Neuron (in vitro differentiated cells): ENCODE measurements at regions not wholly inside any gene's neighbourhood (a gene's known extent, or its start where the extent isn't known, plus 50 kb on each side); places are given as distances from the start of the nearest gene placed in this dataset.

Experiments used
- H2AFZ ChIP-seq: one replicate; pipeline ENCODE4 v1.6.1; 2013; ENCODE audit warnings: low read depth, mild to moderate bottlenecking, inconsistent platforms, low read length, moderate library complexity
- H3K27me3 ChIP-seq: one replicate; pipeline ENCODE4 v1.6.1; 2013; ENCODE audit warnings: low read length; ENCODE audit not compliant: insufficient read depth
- H3K36me3 ChIP-seq: one replicate; pipeline ENCODE4 v1.6.1; 2013; ENCODE audit warnings: low read length; ENCODE audit not compliant: insufficient read depth
- H3K4me1 ChIP-seq: one replicate; pipeline ENCODE4 v1.6.1; 2013; ENCODE audit warnings: low read length; ENCODE audit not compliant: insufficient read depth
- H3K4me3 ChIP-seq: 2 replicates; pipeline ENCODE4 v1.5.1; 2013; ENCODE audit warnings: mild to moderate bottlenecking, low read length, moderate library complexity
- H3K9me3 ChIP-seq: one replicate; pipeline ENCODE4 v1.6.1; 2013; ENCODE audit warnings: low read length

GRCh38 chr9:28692012-28692411 lies 1118.7 kb upstream of the C9orf72 start:
- no peaks in the 10 kb centered on the region for H3K36me3 ChIP-seq

GRCh38 chr9:28696960-28697359 lies 1123.7 kb upstream of the C9orf72 start:
- H3K36me3 ChIP-seq, result no peaks in the 10 kb centered on the region
- H3K9me3 ChIP-seq, result no peaks in the 10 kb centered on the region
- no peak overlapping the region for H3K4me3 ChIP-seq
- H3K4me1 ChIP-seq, result no peaks in the 10 kb centered on the region
- H2AFZ ChIP-seq, result no peak overlapping the region
- H3K27me3 ChIP-seq, result no peaks in the 10 kb centered on the region

More at GRCh38 chr9:28692012-28692411, 1118.7 kb upstream of the C9orf72 start:
- Histone ChIP-seq H3K4me1 (no peaks in the 10 kb centered on the region), H3K27me3 (no peaks in the 10 kb centered on the region), H3K9me3 (no peaks in the 10 kb centered on the region), H3K4me3 (no peak overlapping the region), H2AFZ (no peak overlapping the region)

GRCh38 chr9:28699632-28700031 lies 1126.4 kb upstream of the C9orf72 start:
- Histone ChIP-seq H3K4me1 (no peaks in the 10 kb centered on the region), H3K9me3 (no peaks in the 10 kb centered on the region), H3K36me3 (no peaks in the 10 kb centered on the region), H2AFZ (no peak overlapping the region), H3K27me3 (no peaks in the 10 kb centered on the region), H3K4me3 (no peak overlapping the region)

- no peaks in the 10 kb centered on the region for H3K36me3 ChIP-seq
Measured at GRCh38 chr9:28707616-28708015, 1134.3 kb upstream of the C9orf72 start.

GRCh38 chr9:28714188-28714587 lies 1140.9 kb upstream of the C9orf72 start:
- H3K4me3 ChIP-seq, result no peak overlapping the region
- H3K36me3 ChIP-seq, result no peaks in the 10 kb centered on the region
- no peaks in the 10 kb centered on the region for H3K9me3 ChIP-seq
- no peaks in the 10 kb centered on the region for H3K4me1 ChIP-seq
- no peaks in the 10 kb centered on the region for H3K27me3 ChIP-seq
- no peak overlapping the region for H2AFZ ChIP-seq

More at GRCh38 chr9:28707616-28708015, 1134.3 kb upstream of the C9orf72 start:
- Histone ChIP-seq H3K4me3 (no peak overlapping the region), H3K27me3 (no peaks in the 10 kb centered on the region), H3K9me3 (no peaks in the 10 kb centered on the region), H3K4me1 (no peaks in the 10 kb centered on the region), H2AFZ (no peak overlapping the region)

GRCh38 chr9:28718226-28718625 lies 1144.9 kb upstream of the C9orf72 start:
- H3K9me3 ChIP-seq, result no peaks in the 10 kb centered on the region
- H3K4me1 ChIP-seq, result no peaks in the 10 kb centered on the region
- no peak overlapping the region for H2AFZ ChIP-seq
- no peaks in the 10 kb centered on the region for H3K27me3 ChIP-seq
- no peaks in the 10 kb centered on the region for H3K36me3 ChIP-seq
- no peak overlapping the region for H3K4me3 ChIP-seq

- Histone ChIP-seq H3K9me3 (no peaks in the 10 kb centered on the region), H3K27me3 (no peaks in the 10 kb centered on the region), H3K4me1 (no peaks in the 10 kb centered on the region), H3K4me3 (no peak overlapping the region), H3K36me3 (no peaks in the 10 kb centered on the region), H2AFZ (no peak overlapping the region)
Measured at GRCh38 chr9:28720746-28721145, 1147.5 kb upstream of the C9orf72 start.

GRCh38 chr9:28730111-28730510 lies 1156.8 kb upstream of the C9orf72 start:
- Histone ChIP-seq H3K9me3 (no peaks in the 10 kb centered on the region), H3K4me1 (no peaks in the 10 kb centered on the region), H3K4me3 (no peak overlapping the region), H2AFZ (no peak overlapping the region), H3K36me3 (no peaks in the 10 kb centered on the region), H3K27me3 (no peaks in the 10 kb centered on the region)

GRCh38 chr9:28735738-28736342 lies 1162.6 kb upstream of the C9orf72 start:
- H3K4me1 ChIP-seq, result no peaks in the 10 kb centered on the region
- no peaks in the 10 kb centered on the region for H3K27me3 ChIP-seq
- no peaks in the 10 kb centered on the region for H3K36me3 ChIP-seq
- H3K9me3 ChIP-seq, result no peaks in the 10 kb centered on the region
- H3K4me3 ChIP-seq, result no peak overlapping the region
- H2AFZ ChIP-seq, result no peak overlapping the region

- H3K4me1 ChIP-seq, result no peaks in the 10 kb centered on the region
- H3K4me3 ChIP-seq, result no peak overlapping the region
- H2AFZ ChIP-seq, result no peak overlapping the region
- H3K36me3 ChIP-seq, result no peaks in the 10 kb centered on the region
- H3K27me3 ChIP-seq, result no peaks in the 10 kb centered on the region
- no peaks in the 10 kb centered on the region for H3K9me3 ChIP-seq
Measured at GRCh38 chr9:28741459-28741858, 1168.2 kb upstream of the C9orf72 start.

- H3K9me3 ChIP-seq, result no peaks in the 10 kb centered on the region
Measured at GRCh38 chr9:28747351-28747985, 1174.2 kb upstream of the C9orf72 start.

GRCh38 chr9:28750136-28750535 lies 1176.9 kb upstream of the C9orf72 start:
- peaks cover 2% of the 10 kb centered on the region for H3K4me1 ChIP-seq
- no peaks in the 10 kb centered on the region for H3K36me3 ChIP-seq
- H3K9me3 ChIP-seq, result no peaks in the 10 kb centered on the region
- H2AFZ ChIP-seq, result no peak overlapping the region
- no peak overlapping the region for H3K4me3 ChIP-seq
- H3K27me3 ChIP-seq, result no peaks in the 10 kb centered on the region

More at GRCh38 chr9:28747351-28747985, 1174.2 kb upstream of the C9orf72 start:
- no peak overlapping the region for H2AFZ ChIP-seq
- no peak overlapping the region for H3K4me3 ChIP-seq
- H3K27me3 ChIP-seq, result no peaks in the 10 kb centered on the region
- H3K36me3 ChIP-seq, result no peaks in the 10 kb centered on the region
- peaks cover 2% of the 10 kb centered on the region for H3K4me1 ChIP-seq

- Histone ChIP-seq H3K36me3 (no peaks in the 10 kb centered on the region), H3K4me1 (no peaks in the 10 kb centered on the region), H3K4me3 (no peak overlapping the region), H3K27me3 (no peaks in the 10 kb centered on the region), H2AFZ (no peak overlapping the region), H3K9me3 (no peaks in the 10 kb centered on the region)
Measured at GRCh38 chr9:28758341-28758740, 1185.1 kb upstream of the C9orf72 start.

GRCh38 chr9:28758971-28759370 lies 1185.7 kb upstream of the C9orf72 start:
- Histone ChIP-seq H3K36me3 (no peaks in the 10 kb centered on the region), H2AFZ (no peak overlapping the region), H3K9me3 (no peaks in the 10 kb centered on the region), H3K27me3 (no peaks in the 10 kb centered on the region), H3K4me1 (no peaks in the 10 kb centered on the region), H3K4me3 (no peak overlapping the region)
